ENCODE measurements at regions not wholly inside any gene's neighbourhood (a gene's known extent, or its start where the extent isn't known, plus 50 kb on each side); places are given as distances from the start of the nearest gene placed in this dataset.
"Not testable (repeated sequence)": the region's sequence is repeated elsewhere in the genome, so short reads cannot be mapped to it uniquely, and the experiment has no call there.

DNA sequence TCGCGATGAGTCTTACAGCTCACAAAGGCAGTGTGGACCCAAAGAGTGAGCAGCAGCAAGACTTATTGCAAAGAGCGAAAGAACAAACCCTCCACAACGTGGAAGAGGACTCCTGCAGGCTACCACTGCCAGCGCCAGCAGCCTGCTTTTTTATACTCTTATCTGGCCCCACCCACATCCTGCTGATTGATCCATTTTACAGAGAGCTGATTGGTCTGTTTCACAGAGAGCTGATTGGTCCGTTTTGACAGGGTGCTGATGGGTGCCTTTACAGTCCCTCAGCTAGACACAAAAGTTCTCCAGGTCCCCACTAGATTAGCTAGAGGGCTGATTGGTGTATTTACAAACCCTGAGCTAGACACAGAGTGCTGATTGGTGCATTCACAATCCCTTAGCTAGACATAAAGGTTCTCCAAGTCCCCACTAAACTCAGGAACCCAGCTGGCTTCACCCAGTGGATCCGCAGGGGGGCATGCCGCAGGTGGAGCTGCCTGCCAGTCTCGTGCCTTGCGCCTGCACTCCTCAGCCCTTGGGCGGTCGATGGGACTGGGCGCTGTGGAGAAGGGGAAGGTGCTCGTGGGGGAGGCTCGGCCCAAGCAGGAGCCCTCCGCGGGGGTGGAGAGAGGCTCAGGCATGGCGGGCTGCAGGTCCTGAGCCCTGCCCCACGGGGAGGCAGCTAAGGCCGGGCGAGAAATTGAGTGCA is 75.7 kb downstream of the QDPR start:
- H3F3A ChIP-seq (replicated peaks; ENCODE audit: low read depth); H3K27me3 Mint-ChIP-seq (ENCODE audit: insufficient read depth, low read depth, poor library complexity); H3K4me1 Mint-ChIP-seq; H3K27me3 ChIP-seq (ENCODE audit: insufficient read depth); H3K4me3 ChIP-seq; H3K79me2 ChIP-seq (replicated peaks; ENCODE audit: insufficient read depth); H3K4me2 ChIP-seq; DNase-seq (ENCODE audit: low spot score); H3K27ac ChIP-seq (ENCODE audit: low read depth); H3K4me1 ChIP-seq (ENCODE audit: insufficient read depth); H3K9me3 Mint-ChIP-seq; H3K36me3 Mint-ChIP-seq (ENCODE audit: low read depth); H2AFZ ChIP-seq; H3K27ac Mint-ChIP-seq; H4K20me1 ChIP-seq (replicated peaks; ENCODE audit: insufficient read depth); H3K4me3 Mint-ChIP-seq; H3K9me2 ChIP-seq (ENCODE audit: insufficient read depth); H3K36me3 ChIP-seq (ENCODE audit: insufficient read depth); ATAC-seq: not testable (repeated sequence)

GRCh38 chr4:17433827-17434226 is 78.1 kb downstream of the QDPR start:
- Mint-ChIP-seq H3K27me3 (ENCODE audit: insufficient read depth, low read depth, poor library complexity) (no peaks in the 10 kb centered on the region), H3K4me3 (no peak overlapping the region), H3K9me3 (peaks cover 2% of the 10 kb centered on the region; the same call in 2 of the 3 replicates), H3K27ac (no peak overlapping the region), H3K4me1 (no peaks in the 10 kb centered on the region), H3K36me3 (ENCODE audit: low read depth) (no peaks in the 10 kb centered on the region)
- no peak for DNase-seq (ENCODE audit: low spot score)
- Histone ChIP-seq H3F3A (replicated peaks; ENCODE audit: low read depth) (no peaks in the 10 kb centered on the region), H3K27ac (ENCODE audit: low read depth) (no peak overlapping the region), H3K4me2 (no peak overlapping the region), H2AFZ (no peak overlapping the region), H3K27me3 (ENCODE audit: insufficient read depth) (no peaks in the 10 kb centered on the region), H3K36me3 (ENCODE audit: insufficient read depth) (no peaks in the 10 kb centered on the region), H3K9me2 (ENCODE audit: insufficient read depth) (peaks cover 7% of the 10 kb centered on the region; the same call in 1 of the 2 replicates), H4K20me1 (replicated peaks; ENCODE audit: insufficient read depth) (no peaks in the 10 kb centered on the region), H3K4me3 (no peak overlapping the region), H3K4me1 (ENCODE audit: insufficient read depth) (no peaks in the 10 kb centered on the region), H3K79me2 (replicated peaks; ENCODE audit: insufficient read depth) (no peaks in the 10 kb centered on the region)
- no peak for ATAC-seq
- TF ChIP-seq NANOG (IDR thresholded peaks at IDR 0.05; ENCODE audit: borderline replicate concordance) (no peak), JUNB (IDR thresholded peaks at IDR 0.05; ENCODE audit: unreplicated experiment) (no peak), EZH2phosphoT487 (IDR thresholded peaks at IDR 0.05; ENCODE audit: unreplicated experiment) (no peak), ZNF114 (CRISPR knock-in tag; IDR thresholded peaks at IDR 0.05) (no peak), POLR2AphosphoS5 (IDR thresholded peaks at IDR 0.05; ENCODE audit: low read depth) (no peak), CREB1 (CRISPR knock-in tag; IDR thresholded peaks at IDR 0.05; ENCODE audit: low read depth) (no peak), STAT1 (IDR thresholded peaks at IDR 0.05; ENCODE audit: unreplicated experiment) (no peak), CTCF (conservative IDR thresholded peaks at IDR 0.05; ENCODE audit: low read depth in 2 of 2) (no peak), ZNF331 (CRISPR knock-in tag; IDR thresholded peaks at IDR 0.05; ENCODE audit: low read depth) (no peak)
- TF ChIP-seq, protein P1, sequence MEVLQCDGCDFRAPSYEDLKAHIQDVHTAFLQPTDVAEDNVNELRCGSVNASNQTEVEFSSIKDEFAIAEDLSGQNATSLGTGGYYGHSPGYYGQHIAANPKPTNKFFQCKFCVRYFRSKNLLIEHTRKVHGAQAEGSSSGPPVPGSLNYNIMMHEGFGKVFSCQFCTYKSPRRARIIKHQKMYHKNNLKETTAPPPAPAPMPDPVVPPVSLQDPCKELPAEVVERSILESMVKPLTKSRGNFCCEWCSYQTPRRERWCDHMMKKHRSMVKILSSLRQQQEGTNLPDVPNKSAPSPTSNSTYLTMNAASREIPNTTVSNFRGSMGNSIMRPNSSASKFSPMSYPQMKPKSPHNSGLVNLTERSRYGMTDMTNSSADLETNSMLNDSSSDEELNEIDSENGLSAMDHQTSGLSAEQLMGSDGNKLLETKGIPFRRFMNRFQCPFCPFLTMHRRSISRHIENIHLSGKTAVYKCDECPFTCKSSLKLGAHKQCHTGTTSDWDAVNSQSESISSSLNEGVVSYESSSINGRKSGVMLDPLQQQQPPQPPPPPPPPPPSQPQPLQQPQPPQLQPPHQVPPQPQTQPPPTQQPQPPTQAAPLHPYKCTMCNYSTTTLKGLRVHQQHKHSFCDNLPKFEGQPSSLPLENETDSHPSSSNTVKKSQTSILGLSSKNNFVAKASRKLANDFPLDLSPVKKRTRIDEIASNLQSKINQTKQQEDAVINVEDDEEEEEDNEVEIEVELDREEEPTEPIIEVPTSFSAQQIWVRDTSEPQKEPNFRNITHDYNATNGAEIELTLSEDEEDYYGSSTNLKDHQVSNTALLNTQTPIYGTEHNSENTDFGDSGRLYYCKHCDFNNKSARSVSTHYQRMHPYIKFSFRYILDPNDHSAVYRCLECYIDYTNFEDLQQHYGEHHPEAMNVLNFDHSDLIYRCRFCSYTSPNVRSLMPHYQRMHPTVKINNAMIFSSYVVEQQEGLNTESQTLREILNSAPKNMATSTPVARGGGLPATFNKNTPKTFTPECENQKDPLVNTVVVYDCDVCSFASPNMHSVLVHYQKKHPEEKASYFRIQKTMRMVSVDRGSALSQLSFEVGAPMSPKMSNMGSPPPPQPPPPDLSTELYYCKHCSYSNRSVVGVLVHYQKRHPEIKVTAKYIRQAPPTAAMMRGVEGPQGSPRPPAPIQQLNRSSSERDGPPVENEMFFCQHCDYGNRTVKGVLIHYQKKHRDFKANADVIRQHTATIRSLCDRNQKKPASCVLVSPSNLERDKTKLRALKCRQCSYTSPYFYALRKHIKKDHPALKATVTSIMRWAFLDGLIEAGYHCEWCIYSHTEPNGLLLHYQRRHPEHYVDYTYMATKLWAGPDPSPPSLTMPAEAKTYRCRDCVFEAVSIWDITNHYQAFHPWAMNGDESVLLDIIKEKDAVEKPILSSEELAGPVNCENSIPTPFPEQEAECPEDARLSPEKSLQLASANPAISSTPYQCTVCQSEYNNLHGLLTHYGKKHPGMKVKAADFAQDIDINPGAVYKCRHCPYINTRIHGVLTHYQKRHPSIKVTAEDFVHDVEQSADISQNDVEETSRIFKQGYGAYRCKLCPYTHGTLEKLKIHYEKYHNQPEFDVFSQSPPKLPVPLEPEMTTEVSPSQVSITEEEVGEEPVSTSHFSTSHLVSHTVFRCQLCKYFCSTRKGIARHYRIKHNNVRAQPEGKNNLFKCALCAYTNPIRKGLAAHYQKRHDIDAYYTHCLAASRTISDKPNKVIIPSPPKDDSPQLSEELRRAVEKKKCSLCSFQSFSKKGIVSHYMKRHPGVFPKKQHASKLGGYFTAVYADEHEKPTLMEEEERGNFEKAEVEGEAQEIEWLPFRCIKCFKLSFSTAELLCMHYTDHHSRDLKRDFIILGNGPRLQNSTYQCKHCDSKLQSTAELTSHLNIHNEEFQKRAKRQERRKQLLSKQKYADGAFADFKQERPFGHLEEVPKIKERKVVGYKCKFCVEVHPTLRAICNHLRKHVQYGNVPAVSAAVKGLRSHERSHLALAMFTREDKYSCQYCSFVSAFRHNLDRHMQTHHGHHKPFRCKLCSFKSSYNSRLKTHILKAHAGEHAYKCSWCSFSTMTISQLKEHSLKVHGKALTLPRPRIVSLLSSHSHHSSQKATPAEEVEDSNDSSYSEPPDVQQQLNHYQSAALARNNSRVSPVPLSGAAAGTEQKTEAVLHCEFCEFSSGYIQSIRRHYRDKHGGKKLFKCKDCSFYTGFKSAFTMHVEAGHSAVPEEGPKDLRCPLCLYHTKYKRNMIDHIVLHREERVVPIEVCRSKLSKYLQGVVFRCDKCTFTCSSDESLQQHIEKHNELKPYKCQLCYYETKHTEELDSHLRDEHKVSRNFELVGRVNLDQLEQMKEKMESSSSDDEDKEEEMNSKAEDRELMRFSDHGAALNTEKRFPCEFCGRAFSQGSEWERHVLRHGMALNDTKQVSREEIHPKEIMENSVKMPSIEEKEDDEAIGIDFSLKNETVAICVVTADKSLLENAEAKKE (CRISPR knock-in tag; IDR thresholded peaks at IDR 0.05): no peak
- TF ChIP-seq, protein P2, sequence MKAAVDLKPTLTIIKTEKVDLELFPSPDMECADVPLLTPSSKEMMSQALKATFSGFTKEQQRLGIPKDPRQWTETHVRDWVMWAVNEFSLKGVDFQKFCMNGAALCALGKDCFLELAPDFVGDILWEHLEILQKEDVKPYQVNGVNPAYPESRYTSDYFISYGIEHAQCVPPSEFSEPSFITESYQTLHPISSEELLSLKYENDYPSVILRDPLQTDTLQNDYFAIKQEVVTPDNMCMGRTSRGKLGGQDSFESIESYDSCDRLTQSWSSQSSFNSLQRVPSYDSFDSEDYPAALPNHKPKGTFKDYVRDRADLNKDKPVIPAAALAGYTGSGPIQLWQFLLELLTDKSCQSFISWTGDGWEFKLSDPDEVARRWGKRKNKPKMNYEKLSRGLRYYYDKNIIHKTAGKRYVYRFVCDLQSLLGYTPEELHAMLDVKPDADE (IDR thresholded peaks at IDR 0.05): no peak

Measured in GM23338 (cell line).